SK-N-SH (cell line): ENCODE measurements at regions not wholly inside any gene's neighbourhood (a gene's known extent, or its start where the extent isn't known, plus 50 kb on each side); places are given as distances from the start of the nearest gene placed in this dataset.

Source experiments
- FOXM1 ChIP-seq: IDR thresholded peaks from 2 replicates; pipeline ENCODE4 v1.4.0; 2012; ENCODE audit warnings: low read depth, mild to moderate bottlenecking
- NRF1 ChIP-seq: IDR thresholded peaks from 2 replicates; pipeline ENCODE4 v1.6.1; 2012; ENCODE audit warnings: low read depth, mild to moderate bottlenecking, low read length
- YY1 ChIP-seq: IDR thresholded peaks from 2 replicates; pipeline ENCODE4 v1.4.0; 2012; ENCODE audit warnings: low read depth, mild to moderate bottlenecking
- TF ChIP-seq, protein P1 (sequence below): IDR thresholded peaks from 2 replicates; pipeline ENCODE4 v1.4.0; 2012; ENCODE audit warnings: low read depth
- TF ChIP-seq, protein P2 (sequence below): fragments of 200-600 bp; sonication (generic); IDR thresholded peaks from 2 replicates; pipeline ENCODE4 v1.6.1; 2017; ENCODE audit warnings: antibody characterized with exemption, mild to moderate bottlenecking, moderate library complexity
- TF ChIP-seq, protein P3 (sequence below): fragments of 150-350 bp; IDR thresholded peaks from 2 replicates; pipeline ENCODE4 v1.6.1; 2017; ENCODE audit warnings: antibody characterized with exemption, low read length, low read depth, borderline replicate concordance

DNA sequence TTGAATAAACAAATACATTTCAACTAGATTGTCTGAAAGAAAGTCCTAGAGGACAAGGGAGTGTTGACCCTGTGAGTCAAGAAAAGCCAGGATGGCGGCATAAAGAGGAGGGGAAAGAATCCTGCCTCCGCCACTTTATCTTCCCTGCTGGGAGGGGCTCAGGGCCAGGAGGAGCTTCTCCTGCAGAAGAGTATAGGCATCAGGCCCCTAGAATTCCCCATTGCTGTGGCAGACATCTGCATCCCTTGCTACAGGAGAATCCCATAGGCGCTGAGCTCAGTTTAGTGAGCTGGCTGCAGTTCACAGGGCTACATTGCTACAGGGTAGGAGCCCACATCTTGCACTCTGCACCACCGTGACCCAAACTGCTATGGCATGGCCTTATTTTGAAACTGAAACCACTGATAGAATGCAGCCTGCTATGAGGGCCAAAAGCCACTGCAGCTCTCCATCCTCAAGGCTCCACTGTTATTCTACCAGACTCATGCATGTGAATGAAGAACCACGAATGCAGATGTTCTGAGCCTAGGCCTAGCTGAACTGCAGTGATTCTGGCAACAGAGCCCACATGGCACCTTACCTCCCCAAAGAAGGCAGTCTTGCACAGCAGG lies 941.4 kb upstream of the CTNND2 start:
- TF ChIP-seq, protein P1, sequence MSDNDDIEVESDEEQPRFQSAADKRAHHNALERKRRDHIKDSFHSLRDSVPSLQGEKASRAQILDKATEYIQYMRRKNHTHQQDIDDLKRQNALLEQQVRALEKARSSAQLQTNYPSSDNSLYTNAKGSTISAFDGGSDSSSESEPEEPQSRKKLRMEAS, result no peak
- TF ChIP-seq NRF1 (no peak), FOXM1 (no peak), YY1 (no peak)
- TF ChIP-seq, protein P2, sequence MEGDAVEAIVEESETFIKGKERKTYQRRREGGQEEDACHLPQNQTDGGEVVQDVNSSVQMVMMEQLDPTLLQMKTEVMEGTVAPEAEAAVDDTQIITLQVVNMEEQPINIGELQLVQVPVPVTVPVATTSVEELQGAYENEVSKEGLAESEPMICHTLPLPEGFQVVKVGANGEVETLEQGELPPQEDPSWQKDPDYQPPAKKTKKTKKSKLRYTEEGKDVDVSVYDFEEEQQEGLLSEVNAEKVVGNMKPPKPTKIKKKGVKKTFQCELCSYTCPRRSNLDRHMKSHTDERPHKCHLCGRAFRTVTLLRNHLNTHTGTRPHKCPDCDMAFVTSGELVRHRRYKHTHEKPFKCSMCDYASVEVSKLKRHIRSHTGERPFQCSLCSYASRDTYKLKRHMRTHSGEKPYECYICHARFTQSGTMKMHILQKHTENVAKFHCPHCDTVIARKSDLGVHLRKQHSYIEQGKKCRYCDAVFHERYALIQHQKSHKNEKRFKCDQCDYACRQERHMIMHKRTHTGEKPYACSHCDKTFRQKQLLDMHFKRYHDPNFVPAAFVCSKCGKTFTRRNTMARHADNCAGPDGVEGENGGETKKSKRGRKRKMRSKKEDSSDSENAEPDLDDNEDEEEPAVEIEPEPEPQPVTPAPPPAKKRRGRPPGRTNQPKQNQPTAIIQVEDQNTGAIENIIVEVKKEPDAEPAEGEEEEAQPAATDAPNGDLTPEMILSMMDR, result no peak
- TF ChIP-seq, protein P3, sequence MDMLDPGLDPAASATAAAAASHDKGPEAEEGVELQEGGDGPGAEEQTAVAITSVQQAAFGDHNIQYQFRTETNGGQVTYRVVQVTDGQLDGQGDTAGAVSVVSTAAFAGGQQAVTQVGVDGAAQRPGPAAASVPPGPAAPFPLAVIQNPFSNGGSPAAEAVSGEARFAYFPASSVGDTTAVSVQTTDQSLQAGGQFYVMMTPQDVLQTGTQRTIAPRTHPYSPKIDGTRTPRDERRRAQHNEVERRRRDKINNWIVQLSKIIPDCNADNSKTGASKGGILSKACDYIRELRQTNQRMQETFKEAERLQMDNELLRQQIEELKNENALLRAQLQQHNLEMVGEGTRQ, result no peak
